KMS-11 (cell line): ENCODE measurements at regions not wholly inside any gene's neighbourhood (a gene's known extent, or its start where the extent isn't known, plus 50 kb on each side); places are given as distances from the start of the nearest gene placed in this dataset.
A peak's percentile ranks its signal among the peaks of the same experiment; 100 is the strongest.

Experiments
- H2AFZ ChIP-seq: fragments of 200-600 bp; sonication (generic); 2 replicates; pipeline ENCODE4 v1.6.1; 2016; ENCODE audit warnings: antibody characterized with exemption, mixed run types, low read depth
- H3K27ac ChIP-seq: fragments of 200-600 bp; sonication (generic); 2 replicates; pipeline ENCODE4 v1.6.1; 2016; ENCODE audit warnings: mild to moderate bottlenecking, mixed run types
- H3K27me3 ChIP-seq: fragments of 200-600 bp; sonication (generic); 2 replicates; pipeline ENCODE4 v1.6.1; 2017; ENCODE audit warnings: mild to moderate bottlenecking, low read depth, mixed run types, moderate library complexity; ENCODE audit not compliant: insufficient read depth
- H3K36me3 ChIP-seq: fragments of 200-600 bp; sonication (generic); 2 replicates; pipeline ENCODE4 v1.6.1; 2017; ENCODE audit warnings: mild to moderate bottlenecking, mixed run types; ENCODE audit not compliant: insufficient read depth
- H3K4me1 ChIP-seq: fragments of 200-600 bp; sonication (generic); 2 replicates; pipeline ENCODE4 v1.6.1; 2016; ENCODE audit warnings: mild to moderate bottlenecking, low read depth, mixed run types; ENCODE audit not compliant: poor library complexity, severe bottlenecking
- H3K4me2 ChIP-seq: fragments of 200-600 bp; sonication (generic); 2 replicates; pipeline ENCODE4 v1.7.0; 2016; ENCODE audit warnings: mild to moderate bottlenecking, mixed run types
- H3K4me3 ChIP-seq: fragments of 200-600 bp; sonication (generic); IDR thresholded peaks from 2 replicates; pipeline ENCODE4 v1.6.1; 2017; ENCODE audit warnings: low read depth, low read length, mixed read lengths; ENCODE audit not compliant: insufficient read depth
- H3K79me2 ChIP-seq: fragments of 200-600 bp; sonication (generic); 2 replicates; pipeline ENCODE4 v1.6.1; 2016; ENCODE audit warnings: low read depth, mixed run types; ENCODE audit not compliant: insufficient read depth
- H3K9ac ChIP-seq: fragments of 200-600 bp; sonication (generic); 2 replicates; pipeline ENCODE4 v1.6.1; 2016; ENCODE audit warnings: mild to moderate bottlenecking, mixed run types
- H4K20me1 ChIP-seq: fragments of 200-600 bp; sonication (generic); 2 replicates; pipeline ENCODE4 v1.6.1; 2016; ENCODE audit warnings: mild to moderate bottlenecking, mixed run types; ENCODE audit not compliant: insufficient read depth
- TF ChIP-seq, protein P1 (sequence below): fragments of 200-600 bp; sonication (generic); conservative IDR thresholded peaks from 2 replicates; pipeline ENCODE4 v1.6.1; 2017; ENCODE audit warnings: low read depth, mild to moderate bottlenecking, antibody characterized with exemption, low read length, moderate library complexity, mixed read lengths

- Histone ChIP-seq H3K27ac (no peak overlapping the region), H3K4me2 (no peak overlapping the region), H4K20me1 (no peaks in the 10 kb centered on the region), H3K79me2 (no peaks in the 10 kb centered on the region), H3K9ac (no peak overlapping the region), H3K27me3 (no peaks in the 10 kb centered on the region), H3K4me3 (no peak overlapping the region), H3K4me1 (peaks cover 4% of the 10 kb centered on the region), H3K36me3 (no peaks in the 10 kb centered on the region), H2AFZ (no peak overlapping the region)
- TF ChIP-seq, protein P1, sequence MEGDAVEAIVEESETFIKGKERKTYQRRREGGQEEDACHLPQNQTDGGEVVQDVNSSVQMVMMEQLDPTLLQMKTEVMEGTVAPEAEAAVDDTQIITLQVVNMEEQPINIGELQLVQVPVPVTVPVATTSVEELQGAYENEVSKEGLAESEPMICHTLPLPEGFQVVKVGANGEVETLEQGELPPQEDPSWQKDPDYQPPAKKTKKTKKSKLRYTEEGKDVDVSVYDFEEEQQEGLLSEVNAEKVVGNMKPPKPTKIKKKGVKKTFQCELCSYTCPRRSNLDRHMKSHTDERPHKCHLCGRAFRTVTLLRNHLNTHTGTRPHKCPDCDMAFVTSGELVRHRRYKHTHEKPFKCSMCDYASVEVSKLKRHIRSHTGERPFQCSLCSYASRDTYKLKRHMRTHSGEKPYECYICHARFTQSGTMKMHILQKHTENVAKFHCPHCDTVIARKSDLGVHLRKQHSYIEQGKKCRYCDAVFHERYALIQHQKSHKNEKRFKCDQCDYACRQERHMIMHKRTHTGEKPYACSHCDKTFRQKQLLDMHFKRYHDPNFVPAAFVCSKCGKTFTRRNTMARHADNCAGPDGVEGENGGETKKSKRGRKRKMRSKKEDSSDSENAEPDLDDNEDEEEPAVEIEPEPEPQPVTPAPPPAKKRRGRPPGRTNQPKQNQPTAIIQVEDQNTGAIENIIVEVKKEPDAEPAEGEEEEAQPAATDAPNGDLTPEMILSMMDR, result no peak
These were observed 1518.2 kb downstream of the EFNA5 start for GRCh38 chr5:106152569-106152968.

- no peaks in the 10 kb centered on the region for H3K36me3 ChIP-seq
- peaks cover 25% of the 10 kb centered on the region for H3K4me1 ChIP-seq
- no peak overlapping the region for H2AFZ ChIP-seq
- no peak overlapping the region for H3K27ac ChIP-seq
- H3K4me3 ChIP-seq, result no peak overlapping the region
- H3K27me3 ChIP-seq, result no peaks in the 10 kb centered on the region
- no peak overlapping the region for H3K9ac ChIP-seq
- H4K20me1 ChIP-seq, result no peaks in the 10 kb centered on the region
- TF ChIP-seq, protein P1, result no peak
- no peaks in the 10 kb centered on the region for H3K79me2 ChIP-seq
- H3K4me2 ChIP-seq, result no peak overlapping the region
These were observed 1528.6 kb downstream of the EFNA5 start for GRCh38 chr5:106142116-106142515.

DNA sequence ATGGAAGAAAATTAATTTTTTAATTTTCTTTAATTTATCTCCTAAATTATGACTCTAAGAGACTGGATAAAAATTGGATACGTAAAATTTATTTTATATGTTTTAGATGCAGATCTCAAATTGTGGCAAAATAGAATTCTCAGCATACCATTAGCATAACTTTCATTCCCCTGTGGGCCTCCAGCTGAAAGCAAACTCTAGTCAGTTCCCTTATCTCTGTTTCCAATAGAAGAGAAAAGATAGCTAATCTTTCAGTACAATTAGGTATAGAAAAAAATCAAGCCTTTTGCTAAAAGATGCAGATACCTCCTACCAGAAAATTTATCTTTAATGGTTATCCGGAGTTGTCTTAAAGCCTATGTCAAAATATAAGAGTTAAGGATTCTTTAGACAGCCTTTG is 1530.6 kb downstream of the EFNA5 start:
- H3K79me2 ChIP-seq, result no peaks in the 10 kb centered on the region
- H3K4me3 ChIP-seq, result no peak overlapping the region
- H3K27me3 ChIP-seq, result no peaks in the 10 kb centered on the region
- H3K4me1 ChIP-seq, result peaks cover 45% of the 10 kb centered on the region
- no peak overlapping the region for H3K4me2 ChIP-seq
- H3K27ac ChIP-seq, result no peak overlapping the region
- TF ChIP-seq, protein P1, result no peak
- no peaks in the 10 kb centered on the region for H3K36me3 ChIP-seq
- H4K20me1 ChIP-seq, result no peaks in the 10 kb centered on the region
- H2AFZ ChIP-seq, result no peak overlapping the region
- H3K9ac ChIP-seq, result no peak overlapping the region

- Histone ChIP-seq H3K27ac (no peak overlapping the region), H3K79me2 (no peaks in the 10 kb centered on the region), H3K36me3 (no peaks in the 10 kb centered on the region), H4K20me1 (no peaks in the 10 kb centered on the region), H3K27me3 (no peaks in the 10 kb centered on the region), H3K4me2 (peak overlapping the region; percentile 35), H2AFZ (no peak overlapping the region), H3K4me1 (peaks cover 42% of the 10 kb centered on the region), H3K9ac (no peak overlapping the region), H3K4me3 (no peak overlapping the region)
- TF ChIP-seq, protein P1, result no peak
These were observed 1534.7 kb downstream of the EFNA5 start for GRCh38 chr5:106136061-106136460.
